Spinal cord (tissue), 9 donors: ENCODE measurements at regions not wholly inside any gene's neighbourhood (a gene's known extent, or its start where the extent isn't known, plus 50 kb on each side); places are given as distances from the start of the nearest gene placed in this dataset.

Experiments used
- DNase-seq, 6 donors: peaks; one replicate each; pipeline versions ENCODE4 v3.0.0 to v3.0.0-alpha.2; 2013 to 2015; ENCODE audit warnings: low spot score in 6 of 6, low read depth in 4 of 6
- H3K27ac ChIP-seq: one replicate; pipeline ENCODE4 v1.5.1; 2013; ENCODE audit warnings: low read depth, low read length, control low read depth
- H3K27me3 ChIP-seq: one replicate; pipeline ENCODE4 v1.6.1; 2013; ENCODE audit warnings: low read length; ENCODE audit not compliant: control insufficient read depth, insufficient read depth
- H3K36me3 ChIP-seq: one replicate; pipeline ENCODE4 v1.6.1; 2013; ENCODE audit warnings: low read length; ENCODE audit not compliant: control insufficient read depth, insufficient read depth
- H3K4me1 ChIP-seq: one replicate; pipeline ENCODE4 v1.6.1; 2013; ENCODE audit warnings: low read length; ENCODE audit not compliant: control insufficient read depth, insufficient read depth
- H3K4me3 ChIP-seq: one replicate; pipeline ENCODE4 v1.5.1; 2013; ENCODE audit warnings: low read depth, low read length, control low read depth
- H3K9me3 ChIP-seq: one replicate; pipeline ENCODE4 v1.6.1; 2013; ENCODE audit warnings: low read length; ENCODE audit not compliant: control insufficient read depth, insufficient read depth
- WGBS: methylation state at CpG from one replicate; pipeline ENCODE4 v1.1.5; 2013; ENCODE audit warnings: missing lambda C conversion rate; ENCODE audit not compliant: insufficient coverage; 5-methylcytosine and 5-hydroxymethylcytosine counted together
- donor health status: healthy.

GRCh38 chr4:14387647-14388046, 614.6 kb upstream of the CPEB2 start:
- no peak overlapping the region for H3K27ac ChIP-seq
- 71% methylated on average over 1 of the region's 2 CpGs for WGBS
- H3K4me3 ChIP-seq: no peak overlapping the region
- no peaks in the 10 kb centered on the region for H3K36me3 ChIP-seq
- no peaks in the 10 kb centered on the region for H3K27me3 ChIP-seq
- no peaks in the 10 kb centered on the region for H3K4me1 ChIP-seq
- no peaks in the 10 kb centered on the region for H3K9me3 ChIP-seq
- no peak for DNase-seq

- H3K4me3 ChIP-seq: no peak overlapping the region
- WGBS: 83% methylated on average over 3 of the region's 4 CpGs
- no peaks in the 10 kb centered on the region for H3K27me3 ChIP-seq
Observed at GRCh38 chr4:14392378-14392777, 609.9 kb upstream of the CPEB2 start.

GRCh38 chr4:14396183-14396582, 606.1 kb upstream of the CPEB2 start:
- Histone ChIP-seq H3K9me3 (no peaks in the 10 kb centered on the region), H3K27me3 (no peaks in the 10 kb centered on the region), H3K36me3 (no peaks in the 10 kb centered on the region), H3K4me1 (no peaks in the 10 kb centered on the region), H3K4me3 (no peak overlapping the region), H3K27ac (no peak overlapping the region)
- WGBS: 94% methylated on average over 2 of the region's 2 CpGs
- DNase-seq: no peak

More at GRCh38 chr4:14392378-14392777, 609.9 kb upstream of the CPEB2 start:
- DNase-seq: no peak
- no peaks in the 10 kb centered on the region for H3K36me3 ChIP-seq
- H3K4me1 ChIP-seq: no peaks in the 10 kb centered on the region
- H3K9me3 ChIP-seq: no peaks in the 10 kb centered on the region
- no peak overlapping the region for H3K27ac ChIP-seq

GRCh38 chr4:14399848-14400247, 602.4 kb upstream of the CPEB2 start:
- H3K4me1 ChIP-seq: peaks cover 2% of the 10 kb centered on the region
- no peak for DNase-seq
- H3K27ac ChIP-seq: no peak overlapping the region
- no peaks in the 10 kb centered on the region for H3K9me3 ChIP-seq
- H3K4me3 ChIP-seq: no peak overlapping the region
- no peaks in the 10 kb centered on the region for H3K27me3 ChIP-seq
- H3K36me3 ChIP-seq: no peaks in the 10 kb centered on the region

DNA sequence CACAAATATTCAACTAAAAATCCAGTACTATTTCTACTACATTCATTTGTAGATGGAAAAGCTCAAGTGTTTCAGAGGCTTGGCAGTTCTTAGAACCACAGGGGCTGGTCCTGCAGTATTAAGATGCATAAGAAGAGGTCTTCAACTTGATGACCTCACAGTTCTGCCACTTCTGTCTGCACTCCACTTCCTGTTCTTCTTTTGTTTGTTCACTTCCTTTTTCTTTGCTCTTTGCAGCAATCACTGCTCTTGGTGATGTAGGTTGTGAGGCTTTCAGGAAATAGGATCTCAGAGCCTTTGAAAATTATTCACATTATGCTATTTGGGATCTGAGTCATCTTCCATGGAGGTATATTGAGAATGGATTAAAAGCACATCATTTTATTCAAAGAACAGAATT, 602.0 kb upstream of the CPEB2 start:
- no peak for DNase-seq
- peaks cover 4% of the 10 kb centered on the region for H3K4me1 ChIP-seq
- H3K4me3 ChIP-seq: no peak overlapping the region
- H3K27me3 ChIP-seq: no peaks in the 10 kb centered on the region
- H3K27ac ChIP-seq: no peak overlapping the region
- H3K9me3 ChIP-seq: no peaks in the 10 kb centered on the region
- H3K36me3 ChIP-seq: no peaks in the 10 kb centered on the region

DNA sequence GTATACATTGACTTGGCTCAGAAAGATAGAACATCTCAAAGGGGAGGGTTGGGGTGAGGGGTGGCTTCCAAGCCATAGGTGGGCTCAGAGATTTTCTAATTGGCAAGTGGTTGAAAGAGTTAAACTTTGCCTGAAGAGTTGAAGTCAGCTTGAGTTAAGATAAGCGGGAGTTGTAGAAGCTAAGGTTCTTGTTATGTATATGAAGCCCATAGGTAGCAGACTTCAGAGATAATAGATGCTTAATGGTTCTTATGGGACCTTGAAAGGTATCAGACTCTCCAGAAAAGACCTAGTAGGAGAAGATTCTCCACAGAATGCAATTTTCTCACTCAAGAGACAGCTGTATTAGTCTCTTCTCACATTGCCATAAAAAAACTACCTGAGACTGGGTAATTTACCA, 599.1 kb upstream of the CPEB2 start:
- no peak for DNase-seq
- Histone ChIP-seq H3K9me3 (no peaks in the 10 kb centered on the region), H3K27me3 (no peaks in the 10 kb centered on the region), H3K4me3 (no peak overlapping the region), H3K4me1 (peaks cover 4% of the 10 kb centered on the region), H3K27ac (no peak overlapping the region), H3K36me3 (no peaks in the 10 kb centered on the region)
- WGBS: 90% methylated on average over 1 of the region's 1 CpG

DNA sequence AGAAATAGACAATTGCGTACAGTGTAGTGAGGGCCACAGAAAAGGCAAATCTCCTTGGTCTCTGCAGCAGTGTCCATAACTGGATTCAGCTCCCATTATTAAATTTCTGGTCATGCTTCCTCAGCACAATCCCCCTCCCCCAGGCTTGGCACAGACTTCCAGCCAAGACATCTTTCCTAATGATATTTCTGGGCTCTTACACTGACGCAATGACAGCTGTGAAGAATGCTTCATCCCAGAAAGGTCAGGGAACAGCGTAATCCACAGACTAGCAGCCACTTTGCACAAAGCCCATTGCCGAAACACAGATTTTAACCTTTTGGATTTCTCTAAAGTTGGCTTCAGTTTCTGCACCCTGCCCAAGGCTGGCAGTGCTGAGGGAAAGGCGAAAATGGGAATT, 597.6 kb upstream of the CPEB2 start:
- Histone ChIP-seq H3K27ac (no peak overlapping the region), H3K4me3 (no peak overlapping the region), H3K36me3 (no peaks in the 10 kb centered on the region), H3K9me3 (no peaks in the 10 kb centered on the region), H3K27me3 (no peaks in the 10 kb centered on the region), H3K4me1 (peaks cover 4% of the 10 kb centered on the region)
- WGBS: 50% methylated on average over 3 of the region's 5 CpGs
- DNase-seq: peak in 2 of 6 donors; percentile 68 to 78

- no peak overlapping the region for H3K4me3 ChIP-seq
- H3K27me3 ChIP-seq: no peaks in the 10 kb centered on the region
- 33% methylated on average over 1 of the region's 3 CpGs for WGBS
- DNase-seq: peak in 1 of 6 donors; percentile 17
- H3K4me1 ChIP-seq: no peaks in the 10 kb centered on the region
- no peaks in the 10 kb centered on the region for H3K9me3 ChIP-seq
- no peaks in the 10 kb centered on the region for H3K36me3 ChIP-seq
- H3K27ac ChIP-seq: no peak overlapping the region
Observed at GRCh38 chr4:14410516-14410915, 591.8 kb upstream of the CPEB2 start.

DNA sequence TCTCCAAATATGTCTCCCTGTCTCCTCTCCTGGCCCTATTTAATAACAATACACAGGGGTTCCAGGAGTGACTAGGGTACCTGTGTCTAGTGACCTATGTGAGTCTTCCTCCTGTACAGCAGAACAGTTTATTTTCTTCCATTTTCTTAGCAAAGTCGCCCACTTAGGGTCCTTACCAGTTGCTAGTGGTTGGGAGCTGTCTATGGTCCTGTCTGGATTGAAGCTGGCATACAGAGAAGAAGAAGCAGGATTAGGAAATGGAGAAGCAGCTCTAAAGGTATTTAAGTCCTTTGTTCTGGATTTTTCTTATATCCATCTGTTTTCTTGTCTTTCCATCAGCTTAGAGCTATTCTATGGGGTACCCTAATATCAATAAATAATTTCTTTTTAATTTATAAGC, 587.1 kb upstream of the CPEB2 start:
- Histone ChIP-seq H3K9me3 (no peaks in the 10 kb centered on the region), H3K4me1 (no peaks in the 10 kb centered on the region), H3K27me3 (no peaks in the 10 kb centered on the region), H3K27ac (no peak overlapping the region), H3K36me3 (no peaks in the 10 kb centered on the region), H3K4me3 (no peak overlapping the region)
- peak in 1 of 6 donors; percentile 31 for DNase-seq
- WGBS: no CpG with 5 or more reads among the region's 1 CpG

DNA sequence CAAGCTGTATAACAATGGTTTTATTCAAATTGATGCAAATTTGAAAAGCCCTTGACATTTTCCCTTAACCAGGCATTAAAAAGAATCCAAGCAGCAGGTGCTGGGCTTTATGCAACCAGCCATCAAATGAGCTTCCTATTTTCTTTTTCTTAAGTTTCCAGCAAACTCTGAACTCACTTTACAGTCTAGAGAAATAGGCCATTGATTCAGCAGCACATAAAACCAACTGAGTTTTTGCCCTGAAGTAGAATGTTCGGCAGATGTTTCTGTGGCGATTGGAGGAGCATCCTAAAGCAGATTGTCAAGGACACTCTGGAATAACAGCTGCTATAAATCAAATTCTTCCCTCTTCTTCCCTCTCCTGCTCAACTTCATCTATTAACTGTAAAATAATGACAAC, 582.8 kb upstream of the CPEB2 start:
- no peaks in the 10 kb centered on the region for H3K36me3 ChIP-seq
- DNase-seq: peak in 2 of 6 donors; percentile 13 to 52
- H3K27ac ChIP-seq: no peak overlapping the region
- no CpG with 5 or more reads among the region's 2 CpGs for WGBS
- no peak overlapping the region for H3K4me3 ChIP-seq
- H3K9me3 ChIP-seq: no peaks in the 10 kb centered on the region
- H3K27me3 ChIP-seq: no peaks in the 10 kb centered on the region
- H3K4me1 ChIP-seq: no peaks in the 10 kb centered on the region
